C4-2B (cell line): ENCODE measurements at regions not wholly inside any gene's neighbourhood (a gene's known extent, or its start where the extent isn't known, plus 50 kb on each side); places are given as distances from the start of the nearest gene placed in this dataset.

Experiments
- ZFX ChIP-seq: fragments of 450-650 bp; IDR thresholded peaks from 2 replicates; pipeline ENCODE4 v1.6.1; 2017
- TF ChIP-seq, protein P1 (sequence below): fragments of 450-650 bp; conservative IDR thresholded peaks from 2 replicates; pipeline ENCODE4 v1.5.1; 2017; ENCODE audit warnings: mild to moderate bottlenecking

DNA sequence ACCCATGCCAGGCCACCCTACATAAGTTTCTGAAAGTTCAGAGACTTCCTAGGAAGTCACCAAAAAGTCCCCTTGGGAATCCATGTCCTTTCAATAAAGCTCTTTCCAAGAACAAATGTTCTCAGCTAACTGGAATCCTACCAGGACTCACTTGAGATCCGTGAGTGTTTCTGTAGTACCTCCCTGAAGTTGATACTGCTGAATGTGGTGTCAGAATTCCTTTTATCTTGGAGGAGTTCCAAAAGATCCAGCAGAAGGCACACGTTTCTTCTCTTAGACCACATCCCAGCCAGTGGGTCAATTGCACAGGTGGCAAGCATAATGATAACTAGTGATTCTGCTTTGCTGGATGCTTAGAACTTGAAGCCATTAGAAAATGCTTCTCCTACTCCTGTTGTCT lies 689.7 kb upstream of the IGFBP3 start:
- TF ChIP-seq, protein P1, sequence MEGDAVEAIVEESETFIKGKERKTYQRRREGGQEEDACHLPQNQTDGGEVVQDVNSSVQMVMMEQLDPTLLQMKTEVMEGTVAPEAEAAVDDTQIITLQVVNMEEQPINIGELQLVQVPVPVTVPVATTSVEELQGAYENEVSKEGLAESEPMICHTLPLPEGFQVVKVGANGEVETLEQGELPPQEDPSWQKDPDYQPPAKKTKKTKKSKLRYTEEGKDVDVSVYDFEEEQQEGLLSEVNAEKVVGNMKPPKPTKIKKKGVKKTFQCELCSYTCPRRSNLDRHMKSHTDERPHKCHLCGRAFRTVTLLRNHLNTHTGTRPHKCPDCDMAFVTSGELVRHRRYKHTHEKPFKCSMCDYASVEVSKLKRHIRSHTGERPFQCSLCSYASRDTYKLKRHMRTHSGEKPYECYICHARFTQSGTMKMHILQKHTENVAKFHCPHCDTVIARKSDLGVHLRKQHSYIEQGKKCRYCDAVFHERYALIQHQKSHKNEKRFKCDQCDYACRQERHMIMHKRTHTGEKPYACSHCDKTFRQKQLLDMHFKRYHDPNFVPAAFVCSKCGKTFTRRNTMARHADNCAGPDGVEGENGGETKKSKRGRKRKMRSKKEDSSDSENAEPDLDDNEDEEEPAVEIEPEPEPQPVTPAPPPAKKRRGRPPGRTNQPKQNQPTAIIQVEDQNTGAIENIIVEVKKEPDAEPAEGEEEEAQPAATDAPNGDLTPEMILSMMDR = no peak
- no peak for TF ChIP-seq ZFX
